K562 (cell line): ENCODE measurements at regions not wholly inside any gene's neighbourhood (a gene's known extent, or its start where the extent isn't known, plus 50 kb on each side); places are given as distances from the start of the nearest gene placed in this dataset.
A peak's percentile ranks its signal among the peaks of the same experiment; 100 is the strongest.

Source experiments
- ATAC-seq: fragments of 200-7000 bp; cut with Tn5 transposase; 3 replicates; pipeline ENCODE4 v1.9.1; 2020; ENCODE audit warnings: moderate library complexity
- BruUV-seq: library from RNA; stranded (reverse); fragments of 400-500 nt; replicated peaks from 2 replicates; lab custom pipeline; 2021; lab: Mats Ljungman, UMichigan
- CTCF ChIA-PET: fragments of 300-600 bp; formaldehyde crosslinking; extraction: SDS; loops from one replicate; lab custom pipeline; 2021; ENCODE audit warnings: low intra/inter-chr PET ratio; lab: Yijun Ruan, JAX
- POLR2A ChIA-PET: fragments of 300-600, 350-650 bp; sonication (Branson Sonifier 250); formaldehyde crosslinking; extraction: SDS; loops from one replicate; lab custom pipeline; 2021; ENCODE audit warnings: antibody characterized with exemption, inconsistent platforms; lab: Yijun Ruan, JAX
- DNase-seq, 4 experiments: peaks; one replicate each; pipeline versions ENCODE4 v3.0.0 to v3.0.0-alpha.2; 2011 to 2018; ENCODE audit warnings: low spot score in 3 of 4, mixed read lengths in 3 of 4; ENCODE audit errors: extremely low read depth in 1 of 4
- FAIRE-seq: peaks from 2 replicates; lab custom pipeline; 2011; peaks lifted over from hg19 to GRCh38; lab: Jason Lieb, UNC
- H2AFZ ChIP-seq: 2 replicates; pipeline ENCODE4 v1.6.0; 2011; ENCODE audit warnings: low read depth, low read length, control low read depth, inconsistent platforms
- H3K27ac ChIP-seq: fragments of 200-600 bp; 3 replicates; pipeline ENCODE4 v1.8.0; 2011; ENCODE audit warnings: low read depth, mild to moderate bottlenecking, control low read depth, inconsistent platforms, low read length, moderate library complexity, mixed read lengths; ENCODE audit errors: extremely low read depth
- H3K27me3 ChIP-seq, 2 experiments: fragments of 300-600 bp in 1 of 2; 2 replicates in 1 of 2; 3 replicates in 1 of 2; pipeline versions ENCODE4 v1.6.0 to v1.8.0; 2011; ENCODE audit warnings: inconsistent platforms in 2 of 2, low read length in 2 of 2, mild to moderate bottlenecking in 1 of 2, mixed read lengths in 1 of 2, moderate library complexity in 1 of 2; ENCODE audit not compliant: control insufficient read depth in 2 of 2, insufficient read depth in 2 of 2
- H3K36me3 ChIP-seq: fragments of 300-600 bp; 3 replicates; pipeline ENCODE4 v1.8.0; 2011; ENCODE audit warnings: mild to moderate bottlenecking, low read length, inconsistent platforms; ENCODE audit not compliant: control insufficient read depth, insufficient read depth
- H3K4me1 ChIP-seq, 2 experiments: fragments of 200-600 bp in 1 of 2; replicated peaks in 1 of 2; 2 replicates in 1 of 2; 3 replicates in 1 of 2; pipeline versions ENCODE4 v1.5.1 to v1.8.0; 2011; ENCODE audit warnings: inconsistent platforms in 2 of 2, low read length in 2 of 2, mild to moderate bottlenecking in 1 of 2, mixed read lengths in 1 of 2, moderate library complexity in 1 of 2; ENCODE audit not compliant: control insufficient read depth in 2 of 2, insufficient read depth in 2 of 2
- H3K4me2 ChIP-seq: 2 replicates; pipeline ENCODE4 v1.6.1; 2011; ENCODE audit warnings: low read length, control low read depth, inconsistent platforms, mixed read lengths; ENCODE audit not compliant: insufficient read depth
- H3K4me3 ChIP-seq: fragments of 200-600 bp; sonication (generic), shearing (Covaris generic); 2 replicates; pipeline ENCODE4 v1.5.1; 2016; ENCODE audit warnings: control low read depth, inconsistent platforms
- H3K79me2 ChIP-seq: fragments of 200-600 bp; 3 replicates; pipeline ENCODE4 v1.8.0; 2011; ENCODE audit warnings: low read length, inconsistent platforms; ENCODE audit not compliant: control insufficient read depth, insufficient read depth
- H3K9ac ChIP-seq, 2 experiments: 2 replicates each; pipeline versions ENCODE4 v1.6.0 to v1.6.1; 2011; ENCODE audit warnings: low read depth in 2 of 2, low read length in 2 of 2, control low read depth in 1 of 2, inconsistent platforms in 1 of 2, mild to moderate bottlenecking in 1 of 2, mixed read lengths in 1 of 2; ENCODE audit not compliant: insufficient read depth in 1 of 2
- H3K9me1 ChIP-seq: one replicate; pipeline ENCODE4 v1.6.0; 2011; ENCODE audit warnings: inconsistent platforms, mild to moderate bottlenecking, low read length, moderate library complexity; ENCODE audit not compliant: control insufficient read depth, insufficient read depth
- H3K9me3 ChIP-seq: replicated peaks from 2 replicates; pipeline ENCODE4 v1.5.1; 2011; ENCODE audit warnings: low read depth, low read length, inconsistent platforms; ENCODE audit not compliant: control insufficient read depth, insufficient read depth
- H4K20me1 ChIP-seq: replicated peaks from 2 replicates; pipeline ENCODE4 v1.6.1; 2011; ENCODE audit warnings: low read length, inconsistent platforms, mixed read lengths; ENCODE audit not compliant: control insufficient read depth, insufficient read depth
- BACH1 ChIP-seq: fragments of 200-800 bp; sonication (Bioruptor generic); IDR thresholded peaks from 2 replicates; pipeline ENCODE4 v1.6.1; 2016; ENCODE audit warnings: missing genetic modification characterization, missing compliant biosample characterization
- EZH2 ChIP-seq: IDR thresholded peaks from 2 replicates; pipeline ENCODE4 v1.6.1; 2012; ENCODE audit warnings: low read depth, mild to moderate bottlenecking, inconsistent platforms, low read length, borderline replicate concordance
- MBD2 ChIP-seq: sonication (generic); IDR thresholded peaks from 2 replicates; pipeline ENCODE4 v1.6.1; 2016; ENCODE audit warnings: low read depth, borderline replicate concordance
- MLLT1 ChIP-seq, 2 experiments: fragments of 450-650 bp; IDR thresholded peaks; 2 replicates each; pipeline ENCODE4 v1.6.1; 2016
- PHF20 ChIP-seq: fragments of 450-650 bp; IDR thresholded peaks from 2 replicates; pipeline ENCODE4 v1.6.1; 2018; ENCODE audit not compliant: partially characterized antibody
- PML ChIP-seq: IDR thresholded peaks from 2 replicates; pipeline ENCODE4 v1.6.1; 2012; ENCODE audit warnings: low read length, inconsistent platforms
- RFX1 ChIP-seq: fragments of 450-650 bp; IDR thresholded peaks from 2 replicates; pipeline ENCODE4 v1.6.1; 2016; ENCODE audit warnings: mild to moderate bottlenecking, moderate library complexity
- SIX5 ChIP-seq, 2 experiments: IDR thresholded peaks; 2 replicates each; pipeline ENCODE4 v1.6.1; 2011; ENCODE audit warnings: low read length in 2 of 2, borderline replicate concordance in 1 of 2, low read depth in 1 of 2, mild to moderate bottlenecking in 1 of 2, moderate library complexity in 1 of 2; ENCODE audit not compliant: insufficient read depth in 1 of 2
- SRSF9 ChIP-seq: fragments of 200-400 bp; formaldehyde crosslinking; IDR thresholded peaks from 2 replicates; pipeline ENCODE4 v1.6.1; 2017; ENCODE audit warnings: low read depth, low read length, borderline replicate concordance
- SUPT5H ChIP-seq: fragments of 450-650 bp; IDR thresholded peaks from 2 replicates; pipeline ENCODE4 v1.6.1; 2016
- TARDBP ChIP-seq: fragments of 450-650 bp; IDR thresholded peaks from 2 replicates; pipeline ENCODE4 v1.6.1; 2016
- TCF15 ChIP-seq: fragments of 250-450 bp; sonication (Bioruptor Pico); IDR thresholded peaks from 2 replicates; pipeline ENCODE4 v1.8.0; 2022; ENCODE audit warnings: moderate library complexity, mild to moderate bottlenecking, inconsistent platforms
- XRCC3 ChIP-seq: fragments of 450-650 bp; IDR thresholded peaks from 2 replicates; pipeline ENCODE4 v1.6.1; 2017; ENCODE audit warnings: mild to moderate bottlenecking, moderate library complexity
- ZC3H8 ChIP-seq: fragments of 450-650 bp; IDR thresholded peaks from 2 replicates; pipeline ENCODE4 v1.6.1; 2017
- ZNF140 ChIP-seq: fragments of 250-450 bp; sonication (Bioruptor Pico); IDR thresholded peaks from 2 replicates; pipeline ENCODE4 v1.8.0; 2021; ENCODE audit warnings: moderate library complexity, mild to moderate bottlenecking, inconsistent platforms
- ZNF507 ChIP-seq: conservative IDR thresholded peaks from 2 replicates; pipeline ENCODE4 v1.6.1; 2017; ENCODE audit warnings: missing genetic modification characterization, missing compliant biosample characterization
- ZNF778 ChIP-seq: fragments of 450-650 bp; formaldehyde crosslinking; IDR thresholded peaks from 2 replicates; pipeline ENCODE4 v1.4.0; 2020; ENCODE audit warnings: mild to moderate bottlenecking, moderate library complexity
- ZNF830 ChIP-seq: fragments of 250-450 bp; sonication (Bioruptor Pico); IDR thresholded peaks from 2 replicates; pipeline ENCODE4 v1.5.0; 2021; ENCODE audit warnings: mild to moderate bottlenecking
- WGBS: fragments of 100-300 bp; shearing (Covaris generic); methylation state at CpG from one replicate; pipeline ENCODE4 v1.1.6; 2016; ENCODE audit warnings: low coverage, mixed read lengths; ENCODE audit not compliant: insufficient coverage; ENCODE audit errors: missing lambda C conversion rate; 5-methylcytosine and 5-hydroxymethylcytosine counted together
- in situ Hi-C: fragments of 300-500 bp; cut with MboI; formaldehyde crosslinking; loops from 4 replicates; pipeline ENCODE4 v1.15.0; 2018; ENCODE audit warnings: inconsistent platforms, mixed read lengths
- intact Hi-C: fragments of 100-400 bp; cut with micrococcal nuclease; formaldehyde crosslinking; loops from 2 replicates; pipeline ENCODE4 v1.14.2; 2022
- TF ChIP-seq, protein P1 (sequence below): fragments of 450-650 bp; formaldehyde crosslinking; IDR thresholded peaks from 2 replicates; pipeline ENCODE4 v1.4.0; 2020; ENCODE audit warnings: mild to moderate bottlenecking, moderate library complexity
- TF ChIP-seq, protein P2 (sequence below): fragments of 250-450 bp; sonication (Bioruptor Pico); IDR thresholded peaks from 2 replicates; pipeline ENCODE4 v1.8.0; 2021; ENCODE audit warnings: moderate library complexity, mild to moderate bottlenecking, inconsistent platforms

DNA sequence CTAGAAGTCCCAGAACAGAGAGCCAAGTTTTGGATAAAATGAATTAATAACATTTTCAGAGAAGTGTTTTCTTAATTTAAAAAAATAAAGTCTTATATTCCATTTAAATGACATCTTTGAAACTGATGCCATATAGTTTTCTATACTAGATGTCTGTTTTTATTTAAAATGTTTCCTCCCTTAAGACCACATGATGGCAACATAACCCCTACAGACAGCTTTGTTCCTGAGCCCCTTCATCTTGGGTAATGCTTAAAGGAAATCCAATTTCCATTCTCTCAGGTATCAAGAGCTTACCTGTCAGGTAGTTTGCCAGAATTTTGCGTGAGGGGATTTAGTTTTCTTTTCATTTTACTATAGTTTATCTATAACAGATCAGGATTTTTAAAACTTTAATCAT, 181.4 kb upstream of the UGT8 start:
- Histone ChIP-seq H3K27me3 (no peaks in the 10 kb centered on the region), H3K9me1 (no peaks in the 10 kb centered on the region), H4K20me1 (no peaks in the 10 kb centered on the region), H3K9me3 (no peaks in the 10 kb centered on the region), H3K4me1 (no peaks in the 10 kb centered on the region), H3K9ac (no peak overlapping the region), H2AFZ (no peak overlapping the region), H3K4me2 (no peak overlapping the region), H3K27ac (no peak overlapping the region), H3K79me2 (no peaks in the 10 kb centered on the region), H3K36me3 (no peaks in the 10 kb centered on the region), H3K4me3 (no peak overlapping the region)
- DNase-seq (peak in 1 of 4 experiments; percentile 6), ATAC-seq (no peak), FAIRE-seq (no peak)
- no peak for TF ChIP-seq MBD2
- no peak for TF ChIP-seq XRCC3
- no peak for TF ChIP-seq ZNF778 (CRISPR knock-in tag)
- no peak for TF ChIP-seq SIX5 (IDR thresholded peaks at IDR 0.05; ENCODE audit: borderline replicate concordance in 1 of 2, insufficient read depth in 1 of 2, low read depth in 1 of 2, low read length in 2 of 2)
- TF ChIP-seq MLLT1 (IDR thresholded peaks at IDR 0.05): no peak
- TF ChIP-seq ZNF507 (tag): no peak
- TF ChIP-seq RFX1: no peak
- TF ChIP-seq, protein P1, sequence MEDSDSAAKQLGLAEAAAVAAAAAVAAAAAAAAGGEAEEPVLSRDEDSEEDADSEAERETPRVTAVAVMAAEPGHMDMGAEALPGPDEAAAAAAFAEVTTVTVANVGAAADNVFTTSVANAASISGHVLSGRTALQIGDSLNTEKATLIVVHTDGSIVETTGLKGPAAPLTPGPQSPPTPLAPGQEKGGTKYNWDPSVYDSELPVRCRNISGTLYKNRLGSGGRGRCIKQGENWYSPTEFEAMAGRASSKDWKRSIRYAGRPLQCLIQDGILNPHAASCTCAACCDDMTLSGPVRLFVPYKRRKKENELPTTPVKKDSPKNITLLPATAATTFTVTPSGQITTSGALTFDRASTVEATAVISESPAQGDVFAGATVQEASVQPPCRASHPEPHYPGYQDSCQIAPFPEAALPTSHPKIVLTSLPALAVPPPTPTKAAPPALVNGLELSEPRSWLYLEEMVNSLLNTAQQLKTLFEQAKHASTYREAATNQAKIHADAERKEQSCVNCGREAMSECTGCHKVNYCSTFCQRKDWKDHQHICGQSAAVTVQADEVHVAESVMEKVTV: no peak
- TF ChIP-seq SRSF9: no peak
- no peak for TF ChIP-seq EZH2
- no peak for TF ChIP-seq PHF20
- TF ChIP-seq ZNF830: no peak
- no peak for TF ChIP-seq TCF15 (CRISPR knock-in tag)
- TF ChIP-seq ZC3H8: no peak
- TF ChIP-seq PML: no peak
- TF ChIP-seq, protein P2, sequence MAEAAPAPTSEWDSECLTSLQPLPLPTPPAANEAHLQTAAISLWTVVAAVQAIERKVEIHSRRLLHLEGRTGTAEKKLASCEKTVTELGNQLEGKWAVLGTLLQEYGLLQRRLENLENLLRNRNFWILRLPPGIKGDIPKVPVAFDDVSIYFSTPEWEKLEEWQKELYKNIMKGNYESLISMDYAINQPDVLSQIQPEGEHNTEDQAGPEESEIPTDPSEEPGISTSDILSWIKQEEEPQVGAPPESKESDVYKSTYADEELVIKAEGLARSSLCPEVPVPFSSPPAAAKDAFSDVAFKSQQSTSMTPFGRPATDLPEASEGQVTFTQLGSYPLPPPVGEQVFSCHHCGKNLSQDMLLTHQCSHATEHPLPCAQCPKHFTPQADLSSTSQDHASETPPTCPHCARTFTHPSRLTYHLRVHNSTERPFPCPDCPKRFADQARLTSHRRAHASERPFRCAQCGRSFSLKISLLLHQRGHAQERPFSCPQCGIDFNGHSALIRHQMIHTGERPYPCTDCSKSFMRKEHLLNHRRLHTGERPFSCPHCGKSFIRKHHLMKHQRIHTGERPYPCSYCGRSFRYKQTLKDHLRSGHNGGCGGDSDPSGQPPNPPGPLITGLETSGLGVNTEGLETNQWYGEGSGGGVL (CRISPR knock-in tag): no peak
- TF ChIP-seq TARDBP: no peak
- no peak for TF ChIP-seq BACH1
- no peak for TF ChIP-seq SUPT5H
- no peak for TF ChIP-seq ZNF140 (CRISPR knock-in tag)
- CTCF ChIA-PET: no interaction called here
- intact Hi-C loops: no loop called here
- BruUV-seq: no TSS peak
- in situ Hi-C loops: no loop called here
- POLR2A ChIA-PET: no interaction called here
- 0% methylated on average over 1 of the region's 1 CpG for WGBS
